ENCODE measurements at regions not wholly inside any gene's neighbourhood (a gene's known extent, or its start where the extent isn't known, plus 50 kb on each side); places are given as distances from the start of the nearest gene placed in this dataset.

- DNase-seq (ENCODE audit: low spot score in 2 of 2) = no peak
- no peaks in the 10 kb centered on the region for H3K4me1 ChIP-seq
- no peaks in the 10 kb centered on the region for H3K27me3 ChIP-seq
- H3K27ac ChIP-seq = no peak overlapping the region
- H3K4me3 ChIP-seq = no peak overlapping the region
- intact Hi-C loops (cut with DNase I) = loop anchor here (10.0 kb wide), 1 partner anchor 195 kb away; no protein-coding TSS in a partner anchor
- no peak for TF ChIP-seq CTCF (IDR thresholded peaks at IDR 0.05)
- H3K36me3 ChIP-seq = no peaks in the 10 kb centered on the region
- peaks cover 0 to 6% of the 10 kb centered on the region in 2 donors for H3K9me3 ChIP-seq
Observed at GRCh38 chr1:114259511-114260160, 106.0 kb upstream of the SYT6 start.

- H3K27me3 ChIP-seq = no peaks in the 10 kb centered on the region
- intact Hi-C loops (cut with DNase I) = loop anchor here (10.0 kb wide), 1 partner anchor 194 kb away; no protein-coding TSS in a partner anchor
- H3K36me3 ChIP-seq = no peaks in the 10 kb centered on the region
- no peak overlapping the region for H3K4me3 ChIP-seq
- DNase-seq (ENCODE audit: low spot score in 2 of 2) = no peak
- H3K9me3 ChIP-seq = peaks cover 0 to 6% of the 10 kb centered on the region in 2 donors
- H3K27ac ChIP-seq = no peak overlapping the region
- no peak for TF ChIP-seq CTCF (IDR thresholded peaks at IDR 0.05)
- no peaks in the 10 kb centered on the region for H3K4me1 ChIP-seq
Observed at GRCh38 chr1:114258633-114259032, 105.0 kb upstream of the SYT6 start.

- intact Hi-C loops (cut with DNase I) = loop anchor here (10.0 kb wide), 1 partner anchor 193 kb away; no protein-coding TSS in a partner anchor
Observed at GRCh38 chr1:114258074-114258473, 104.4 kb upstream of the SYT6 start.

GRCh38 chr1:114257554-114257953 is 103.9 kb upstream of the SYT6 start:
- intact Hi-C loops (cut with DNase I) = loop anchor here (10.0 kb wide), 1 partner anchor 193 kb away; no protein-coding TSS in a partner anchor
- H3K4me3 ChIP-seq = no peak overlapping the region
- TF ChIP-seq CTCF (IDR thresholded peaks at IDR 0.05) = no peak
- H3K27me3 ChIP-seq = no peaks in the 10 kb centered on the region
- H3K36me3 ChIP-seq = no peaks in the 10 kb centered on the region
- no peaks in the 10 kb centered on the region for H3K4me1 ChIP-seq
- peaks cover 0 to 6% of the 10 kb centered on the region in 2 donors for H3K9me3 ChIP-seq
- DNase-seq (ENCODE audit: low spot score in 2 of 2) = no peak
- H3K27ac ChIP-seq = no peak overlapping the region

More at GRCh38 chr1:114258074-114258473, 104.4 kb upstream of the SYT6 start:
- Histone ChIP-seq H3K27me3 (no peaks in the 10 kb centered on the region), H3K4me3 (no peak overlapping the region), H3K27ac (no peak overlapping the region), H3K36me3 (no peaks in the 10 kb centered on the region), H3K4me1 (no peaks in the 10 kb centered on the region), H3K9me3 (peaks cover 0 to 6% of the 10 kb centered on the region in 2 donors)
- no peak for DNase-seq (ENCODE audit: low spot score in 2 of 2)
- TF ChIP-seq CTCF (IDR thresholded peaks at IDR 0.05) = no peak

GRCh38 chr1:114253900-114254299 is 100.2 kb upstream of the SYT6 start:
- peaks cover 0 to 6% of the 10 kb centered on the region in 2 donors for H3K9me3 ChIP-seq
- DNase-seq (ENCODE audit: low spot score in 2 of 2) = no peak
- intact Hi-C loops (cut with DNase I) = loop anchor here (10.0 kb wide), 1 partner anchor 189 kb away; no protein-coding TSS in a partner anchor
- H3K27me3 ChIP-seq = no peaks in the 10 kb centered on the region
- no peak overlapping the region for H3K4me3 ChIP-seq
- no peak for TF ChIP-seq CTCF (IDR thresholded peaks at IDR 0.05)
- no peaks in the 10 kb centered on the region for H3K4me1 ChIP-seq
- H3K36me3 ChIP-seq = no peaks in the 10 kb centered on the region
- no peak overlapping the region for H3K27ac ChIP-seq
